B cell (primary cell): ENCODE measurements at regions not wholly inside any gene's neighbourhood (a gene's known extent, or its start where the extent isn't known, plus 50 kb on each side); places are given as distances from the start of the nearest gene placed in this dataset.

Experiments used
- EZH2 ChIP-seq: IDR thresholded peaks from 2 replicates; pipeline ENCODE4 v1.6.1; 2012; ENCODE audit warnings: borderline replicate concordance, low read depth, mild to moderate bottlenecking, moderate library complexity, low read length; ENCODE audit not compliant: insufficient read depth, poor library complexity, severe bottlenecking
- TF ChIP-seq, protein P1 (sequence below): fragments of 200-600 bp; IDR thresholded peaks from one replicate; pipeline ENCODE4 v1.8.0; 2022; ENCODE audit warnings: antibody characterized with exemption, mild to moderate bottlenecking

GRCh38 chr4:183765251-183765911, 106.3 kb downstream of the TRAPPC11 start:
- TF ChIP-seq, protein P1, sequence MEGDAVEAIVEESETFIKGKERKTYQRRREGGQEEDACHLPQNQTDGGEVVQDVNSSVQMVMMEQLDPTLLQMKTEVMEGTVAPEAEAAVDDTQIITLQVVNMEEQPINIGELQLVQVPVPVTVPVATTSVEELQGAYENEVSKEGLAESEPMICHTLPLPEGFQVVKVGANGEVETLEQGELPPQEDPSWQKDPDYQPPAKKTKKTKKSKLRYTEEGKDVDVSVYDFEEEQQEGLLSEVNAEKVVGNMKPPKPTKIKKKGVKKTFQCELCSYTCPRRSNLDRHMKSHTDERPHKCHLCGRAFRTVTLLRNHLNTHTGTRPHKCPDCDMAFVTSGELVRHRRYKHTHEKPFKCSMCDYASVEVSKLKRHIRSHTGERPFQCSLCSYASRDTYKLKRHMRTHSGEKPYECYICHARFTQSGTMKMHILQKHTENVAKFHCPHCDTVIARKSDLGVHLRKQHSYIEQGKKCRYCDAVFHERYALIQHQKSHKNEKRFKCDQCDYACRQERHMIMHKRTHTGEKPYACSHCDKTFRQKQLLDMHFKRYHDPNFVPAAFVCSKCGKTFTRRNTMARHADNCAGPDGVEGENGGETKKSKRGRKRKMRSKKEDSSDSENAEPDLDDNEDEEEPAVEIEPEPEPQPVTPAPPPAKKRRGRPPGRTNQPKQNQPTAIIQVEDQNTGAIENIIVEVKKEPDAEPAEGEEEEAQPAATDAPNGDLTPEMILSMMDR: no peak
- TF ChIP-seq EZH2: no peak
